EH (cell line): ENCODE measurements at regions not wholly inside any gene's neighbourhood (a gene's known extent, or its start where the extent isn't known, plus 50 kb on each side); places are given as distances from the start of the nearest gene placed in this dataset.
"Not testable (repeated sequence)": the region's sequence is repeated elsewhere in the genome, so short reads cannot be mapped to it uniquely, and the experiment has no call there.

Source experiments
- DNase-seq: peaks from one replicate; pipeline ENCODE4 v3.0.0-alpha.2; 2015; ENCODE audit warnings: low read depth

DNA sequence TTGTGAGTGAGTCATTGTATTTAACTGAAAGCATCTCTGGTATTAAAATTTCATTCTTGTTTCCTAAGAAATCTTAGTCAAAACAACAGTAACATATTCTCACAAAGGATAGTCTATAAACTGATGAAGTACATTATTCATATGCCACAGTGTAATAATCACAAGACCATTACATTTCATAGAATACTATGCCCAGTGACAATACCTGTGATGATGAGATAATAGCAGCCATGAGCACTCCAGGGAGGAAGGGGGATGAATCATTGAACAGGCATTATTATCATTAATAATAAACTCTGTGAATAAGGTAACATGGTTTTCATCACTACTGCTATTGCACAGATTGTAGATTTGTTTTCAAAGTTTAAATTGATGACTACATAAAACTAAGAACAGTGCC lies 667.9 kb downstream of the EPM2A start:
- peak; percentile 69 for DNase-seq

DNA sequence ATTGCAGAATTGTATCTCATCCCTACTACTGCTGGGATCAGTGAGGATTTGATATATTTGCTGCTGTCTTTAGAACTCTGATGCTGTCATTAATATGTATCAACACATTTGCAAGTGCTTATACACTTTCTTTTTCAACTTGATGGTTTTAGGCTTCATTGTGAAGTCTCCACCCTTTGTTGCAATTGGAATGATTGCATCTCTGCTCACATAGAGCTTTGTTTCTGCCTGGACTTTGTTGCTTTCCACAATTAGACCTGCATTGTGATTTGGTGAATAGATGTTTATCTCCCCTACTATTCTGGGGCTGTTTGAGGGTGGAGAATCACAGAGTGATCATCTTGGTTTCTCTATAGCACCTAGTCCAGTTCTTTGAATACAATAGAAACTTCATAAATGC lies 666.7 kb downstream of the EPM2A start:
- DNase-seq: peak; percentile 12

DNA sequence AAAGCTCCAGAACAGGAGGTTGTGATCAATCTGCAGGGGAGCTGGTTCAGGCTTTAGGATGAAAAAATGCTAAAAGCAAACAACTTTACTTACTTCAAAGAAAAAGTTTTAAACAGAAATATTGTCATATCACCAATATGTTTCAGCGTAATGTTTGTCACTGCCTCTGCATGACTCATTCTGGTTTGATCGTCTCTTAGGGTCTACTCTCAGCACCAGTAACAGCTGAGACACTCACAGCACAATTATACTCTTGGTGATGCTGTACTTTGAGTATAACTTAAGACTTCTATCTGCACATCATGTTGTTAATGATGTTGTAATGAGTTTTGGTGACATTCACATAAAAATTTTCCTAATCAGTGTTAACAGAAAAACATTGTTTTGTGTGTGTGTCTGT lies 665.4 kb downstream of the EPM2A start:
- peak; percentile 53 for DNase-seq

DNA sequence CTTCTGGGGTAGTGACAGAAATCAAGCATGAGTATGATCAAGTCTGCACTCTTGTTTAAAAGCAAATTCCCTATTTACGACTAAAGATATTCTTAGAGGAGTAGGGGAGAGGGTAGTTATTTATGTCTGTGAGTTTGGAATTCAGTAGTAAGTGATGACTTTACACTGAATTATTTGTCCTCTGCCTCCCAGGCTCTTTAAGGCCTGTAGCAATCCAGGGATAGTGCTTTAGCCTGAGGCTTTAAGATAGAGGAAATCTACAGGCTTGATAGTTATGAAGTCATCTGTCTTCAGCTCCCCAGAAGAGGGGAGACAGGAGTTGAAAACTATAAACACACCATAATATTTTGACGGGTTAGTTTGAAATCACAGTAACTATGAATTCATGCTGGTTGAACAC lies 664.5 kb downstream of the EPM2A start:
- peak; percentile 98 for DNase-seq

DNA sequence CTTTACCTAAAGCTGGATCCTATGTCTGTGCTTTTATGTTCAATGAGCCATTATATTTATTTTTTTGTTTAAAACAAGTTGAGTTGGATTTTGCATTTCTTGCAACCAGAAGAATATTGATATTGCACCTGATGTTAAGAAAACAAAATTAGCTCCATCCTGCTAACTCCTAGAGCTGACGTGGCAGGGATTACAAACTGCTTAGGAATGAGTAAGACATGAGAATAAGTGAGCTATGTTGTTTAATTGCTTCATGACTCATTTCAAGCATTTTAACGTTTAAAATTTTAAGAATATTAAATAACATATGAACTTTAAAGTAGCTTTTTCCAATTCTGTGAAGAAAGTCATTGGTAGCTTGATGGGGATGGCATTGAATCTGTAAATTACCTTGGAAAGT lies 663.5 kb downstream of the EPM2A start:
- DNase-seq: peak; percentile 92

DNA sequence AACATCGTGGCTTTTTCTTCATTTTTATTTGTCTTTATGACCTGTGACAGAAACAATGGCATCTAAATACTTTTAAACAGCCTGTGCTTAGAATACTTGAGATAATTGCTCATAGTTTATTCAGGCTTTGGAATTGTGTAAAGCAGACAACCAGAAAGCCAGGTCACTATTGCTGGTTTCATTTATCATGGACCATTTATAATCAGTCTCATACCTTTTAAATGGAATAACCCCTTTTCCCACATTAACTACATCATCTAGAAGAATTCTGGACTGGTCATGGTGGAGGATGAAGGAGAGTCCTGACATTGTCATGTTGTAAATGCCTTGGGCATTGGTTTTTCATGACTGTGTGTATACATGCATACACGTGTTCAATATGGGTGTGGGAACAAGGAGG lies 661.5 kb downstream of the EPM2A start:
- peak; percentile 71 for DNase-seq

DNA sequence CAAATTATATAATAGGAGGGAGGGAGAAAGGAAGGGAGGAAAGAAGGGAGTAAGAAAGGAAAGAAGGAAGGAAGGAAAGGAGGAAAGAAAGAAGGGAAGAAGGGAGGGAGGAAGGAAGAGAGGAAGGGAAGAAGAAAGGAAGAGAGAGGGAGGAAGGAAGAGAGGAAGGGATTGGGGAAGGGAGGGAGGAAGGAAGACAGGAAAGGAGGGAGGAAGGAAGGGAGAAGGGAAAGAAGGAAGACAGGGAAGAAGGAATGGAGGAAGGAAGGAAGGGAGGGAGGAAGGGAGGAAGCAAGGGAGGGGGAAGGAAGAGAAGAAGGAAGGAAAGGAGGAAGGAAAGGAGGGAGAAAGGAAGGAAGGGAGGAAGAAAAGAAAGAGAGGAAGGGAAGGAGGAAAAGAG lies 660.5 kb downstream of the EPM2A start:
- no peak for DNase-seq

DNA sequence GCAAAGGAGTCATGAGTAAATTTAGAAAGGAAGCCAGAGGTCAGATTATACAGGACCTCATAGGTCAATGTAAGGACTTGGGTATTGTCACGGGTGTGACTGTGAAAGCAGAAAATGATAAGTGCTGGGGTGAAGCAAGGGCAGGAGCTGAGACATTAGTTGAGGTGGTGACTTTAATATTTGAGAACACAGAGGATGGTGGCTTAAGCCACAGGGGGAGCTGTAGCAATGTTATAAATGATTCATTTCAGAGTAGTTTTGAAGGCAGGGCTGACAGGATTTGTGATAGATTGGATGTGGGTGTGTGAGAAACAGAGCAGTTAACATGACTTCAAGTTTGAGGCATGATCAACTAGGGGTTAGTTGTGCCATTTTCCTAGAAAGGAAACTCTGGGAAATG lies 659.9 kb downstream of the EPM2A start:
- DNase-seq: no peak

DNA sequence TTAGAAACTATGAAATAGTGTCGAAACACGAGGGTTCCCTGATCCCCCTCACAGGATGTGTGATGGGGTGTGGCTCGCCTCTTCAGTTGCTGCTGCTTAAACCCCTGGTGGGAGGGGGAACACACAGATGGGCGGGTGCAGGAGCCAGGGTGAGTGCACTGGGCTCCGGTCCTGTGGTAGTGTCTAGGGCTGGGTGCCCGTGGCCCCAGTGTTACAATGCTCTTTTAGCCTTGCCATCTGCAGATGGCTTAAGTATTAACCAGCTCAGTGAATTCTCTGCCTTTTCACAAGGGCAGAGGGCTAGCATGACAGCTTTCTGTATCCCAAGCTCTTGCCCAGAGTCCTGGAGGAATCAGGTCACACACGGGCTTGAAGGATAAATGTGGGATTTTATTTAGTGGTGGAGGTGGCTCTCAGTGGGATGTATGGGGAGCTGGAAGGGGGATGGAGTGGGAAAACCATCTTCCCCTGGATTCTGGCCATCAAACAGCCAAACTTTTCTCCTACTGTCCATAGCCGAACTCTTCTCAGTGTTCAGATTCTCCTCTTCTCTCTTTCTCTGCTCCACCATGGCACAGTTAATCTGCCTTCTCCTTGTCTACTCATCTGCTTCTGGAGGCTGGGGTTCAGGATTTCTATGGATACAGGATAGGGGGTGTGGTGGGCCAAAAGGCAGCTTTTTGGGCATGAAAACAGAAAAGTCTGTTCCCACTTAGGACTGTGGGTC lies 659.0 kb downstream of the EPM2A start:
- DNase-seq: no peak

DNA sequence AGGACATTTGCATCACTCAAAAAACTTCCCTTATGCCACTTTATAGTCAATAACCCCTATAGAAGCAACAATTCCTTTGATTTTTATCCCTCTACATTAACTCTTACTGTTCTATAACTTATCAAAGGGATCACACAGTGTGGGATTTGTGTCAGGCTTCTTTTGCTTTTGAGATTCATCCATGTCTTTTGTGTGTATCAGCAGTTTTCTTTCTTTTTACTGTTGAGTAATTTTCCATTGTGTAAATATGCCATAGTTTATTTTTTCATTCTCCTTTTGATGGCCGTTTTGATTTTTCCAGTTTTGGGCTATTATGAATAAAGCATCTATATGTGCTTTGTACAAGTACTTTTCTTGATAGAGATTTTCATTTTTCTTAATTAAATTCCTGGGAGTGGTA lies 657.9 kb downstream of the EPM2A start:
- no peak for DNase-seq

DNA sequence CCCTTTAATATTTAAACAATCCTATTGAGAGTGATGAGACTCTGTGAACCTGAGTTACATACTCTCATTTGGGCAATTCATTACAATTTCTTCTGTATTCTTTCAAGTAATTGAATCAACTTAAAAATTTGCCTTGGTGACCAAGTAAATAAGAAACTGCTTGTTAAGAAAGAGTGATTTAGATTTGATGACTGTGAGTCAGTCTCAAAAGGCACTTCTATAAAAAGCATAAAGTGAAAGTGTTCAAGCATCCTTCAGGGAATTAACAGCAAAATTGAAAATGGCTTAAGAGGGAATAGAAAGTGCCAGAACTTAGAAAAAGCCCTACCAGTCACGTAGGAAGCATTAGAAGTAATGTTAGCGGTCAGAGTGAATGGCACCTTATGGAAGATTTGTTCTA lies 654.7 kb downstream of the EPM2A start:
- peak; percentile 23 for DNase-seq

DNA sequence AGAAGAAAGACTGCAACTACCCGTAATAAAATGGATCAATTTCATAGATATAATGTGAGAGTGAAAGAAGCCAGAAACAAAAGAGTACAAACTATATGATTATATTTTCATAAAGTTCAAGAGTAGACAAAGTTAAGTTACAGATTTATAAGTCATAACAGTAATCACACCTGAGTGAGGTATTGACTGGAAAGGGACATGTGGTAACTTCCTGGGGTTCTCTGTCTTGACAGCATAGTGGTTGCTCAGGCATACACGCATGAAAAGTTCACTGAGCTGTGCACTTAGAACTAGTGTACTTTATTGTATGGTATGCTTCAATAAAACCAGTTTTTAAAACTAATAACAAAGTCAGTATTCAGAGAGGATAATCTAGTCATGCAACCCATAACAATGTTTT lies 653.6 kb downstream of the EPM2A start:
- DNase-seq: no peak

DNA sequence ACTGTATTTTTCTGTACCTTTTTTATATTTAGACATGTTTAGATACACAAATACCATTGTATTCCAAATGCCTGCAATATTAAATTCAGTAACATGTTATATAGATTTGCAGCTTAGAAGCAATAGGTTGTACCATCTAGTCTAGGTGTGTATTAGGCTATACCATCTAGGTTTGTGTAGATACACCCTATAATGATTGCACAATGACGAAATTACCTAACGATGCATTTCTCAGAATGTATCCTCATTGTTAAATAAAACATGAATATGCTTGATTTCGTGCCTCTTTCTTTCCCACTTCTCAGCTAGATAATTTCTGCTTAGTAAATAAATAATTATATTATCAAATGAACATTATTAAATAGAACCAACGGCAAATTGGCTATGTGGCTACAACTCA lies 653.0 kb downstream of the EPM2A start:
- DNase-seq: no peak

DNA sequence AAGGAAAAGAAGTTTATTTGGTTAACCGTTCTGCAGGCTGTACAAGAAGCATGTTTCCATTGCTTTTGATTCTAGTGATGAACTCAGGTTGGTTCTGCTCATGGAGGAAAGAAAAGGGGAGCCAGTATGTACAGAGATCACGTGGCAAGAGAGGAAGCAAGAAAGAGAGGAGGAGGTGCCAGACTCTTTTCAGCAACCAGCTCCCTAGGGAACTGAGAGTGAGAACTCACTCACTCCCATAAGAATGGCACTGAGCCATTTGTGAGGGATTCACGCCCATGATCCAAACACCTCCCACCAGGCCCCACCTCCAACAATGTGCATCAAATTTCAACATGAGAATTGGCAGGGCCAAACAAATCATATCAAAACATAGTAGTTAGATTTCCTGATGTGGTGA lies 649.1 kb downstream of the EPM2A start:
- DNase-seq: peak; percentile 20

DNA sequence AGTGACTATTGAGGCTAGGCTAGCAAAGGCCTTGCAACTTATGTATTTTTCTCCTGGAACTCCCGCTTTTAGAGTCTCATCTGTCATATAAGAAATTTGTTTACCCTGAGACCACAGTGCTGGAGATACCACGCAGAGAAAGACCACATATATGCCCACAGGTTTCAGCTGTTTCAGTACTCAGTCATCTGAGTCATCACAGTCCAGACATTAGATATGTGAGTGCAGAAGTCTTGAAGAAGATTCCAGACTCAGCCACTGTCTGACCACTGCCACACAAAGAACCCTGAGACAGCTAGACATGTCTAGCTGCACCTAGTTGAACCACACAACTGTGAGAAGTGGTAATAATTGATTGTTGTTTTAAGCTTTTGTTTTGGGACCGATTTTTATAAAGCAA lies 648.3 kb downstream of the EPM2A start:
- peak; percentile 63 for DNase-seq

DNA sequence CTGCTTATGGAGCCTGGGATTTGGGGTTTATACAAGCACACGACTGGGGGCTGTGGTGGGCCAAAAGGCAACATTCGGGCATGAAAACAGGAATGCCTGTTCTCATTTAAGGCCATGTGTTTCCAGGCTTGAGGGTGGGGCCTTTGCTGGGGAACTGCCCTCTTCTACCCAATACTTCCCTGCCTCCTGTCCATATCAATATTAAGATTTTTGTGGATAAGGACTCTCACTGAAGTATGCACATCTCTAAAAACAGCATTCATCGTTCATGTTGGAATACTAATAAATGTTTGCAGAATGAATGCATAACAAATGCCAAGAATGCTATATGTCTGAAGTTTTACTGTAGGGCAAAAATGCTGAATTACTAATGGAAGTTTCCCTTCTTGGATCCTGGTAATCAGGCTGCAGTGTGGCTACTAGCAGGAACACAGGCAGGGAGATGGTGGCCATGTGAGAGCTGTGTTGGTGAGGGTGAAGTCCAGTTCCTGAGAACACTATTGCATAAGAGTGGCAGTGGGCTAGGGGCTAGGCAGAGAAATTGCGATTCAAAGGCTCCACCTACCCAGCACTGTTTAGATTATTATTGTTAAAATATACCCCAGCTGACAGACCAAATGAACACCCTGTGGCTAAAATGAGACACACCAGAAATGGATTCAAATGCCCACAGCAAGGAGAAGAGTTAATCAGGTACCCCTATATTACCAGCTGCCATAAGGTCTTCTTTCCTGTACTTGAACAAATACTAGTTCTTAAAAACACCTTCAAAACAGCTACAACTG lies 644.3 kb downstream of the EPM2A start:
- DNase-seq: peak; percentile 9

DNA sequence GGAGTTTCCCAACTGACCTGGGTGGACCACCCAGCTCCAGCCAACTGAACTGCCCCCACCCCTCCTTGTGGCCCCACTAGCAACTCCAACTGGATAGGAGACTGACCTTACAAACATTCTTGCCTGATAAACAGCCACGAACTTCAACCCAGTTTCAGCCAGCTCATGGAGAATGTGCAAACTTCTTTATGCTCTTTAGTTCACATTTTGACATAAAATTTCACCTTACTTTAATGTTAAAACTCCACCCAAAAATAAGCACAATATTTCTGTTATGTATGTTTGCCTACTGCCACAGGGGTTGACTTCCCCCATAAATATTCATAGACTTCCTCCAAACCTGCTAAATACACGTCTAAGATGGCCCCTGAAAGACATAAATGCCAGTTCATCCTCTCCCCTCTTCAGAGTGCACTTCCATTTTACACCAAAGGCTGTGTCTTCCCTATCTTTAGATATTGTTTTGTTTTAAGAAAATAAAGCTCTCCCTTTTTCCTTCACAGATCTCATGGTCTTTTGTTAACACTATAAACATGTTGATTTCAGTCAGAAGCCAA lies 643.7 kb downstream of the EPM2A start:
- no peak for DNase-seq

DNA sequence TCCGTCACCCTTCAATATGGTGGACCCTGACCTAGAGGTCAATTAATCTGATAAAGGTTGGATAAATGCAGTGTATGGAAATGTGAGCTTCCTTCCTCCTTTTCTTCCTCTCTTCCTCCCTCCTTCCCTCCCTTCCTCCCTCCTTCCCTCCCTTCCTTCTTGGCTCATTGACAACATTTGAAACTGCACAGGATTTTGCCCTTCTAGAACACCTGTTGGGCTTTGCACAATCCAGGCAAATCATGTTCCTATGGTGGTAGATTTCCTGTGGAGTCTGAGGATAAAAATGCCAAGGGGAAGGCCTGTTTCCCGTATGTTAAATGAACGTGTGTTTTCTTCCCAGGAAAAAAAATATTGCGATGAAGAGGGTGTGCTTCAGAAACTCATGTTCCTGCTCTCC lies 642.8 kb downstream of the EPM2A start:
- no peak for DNase-seq

DNA sequence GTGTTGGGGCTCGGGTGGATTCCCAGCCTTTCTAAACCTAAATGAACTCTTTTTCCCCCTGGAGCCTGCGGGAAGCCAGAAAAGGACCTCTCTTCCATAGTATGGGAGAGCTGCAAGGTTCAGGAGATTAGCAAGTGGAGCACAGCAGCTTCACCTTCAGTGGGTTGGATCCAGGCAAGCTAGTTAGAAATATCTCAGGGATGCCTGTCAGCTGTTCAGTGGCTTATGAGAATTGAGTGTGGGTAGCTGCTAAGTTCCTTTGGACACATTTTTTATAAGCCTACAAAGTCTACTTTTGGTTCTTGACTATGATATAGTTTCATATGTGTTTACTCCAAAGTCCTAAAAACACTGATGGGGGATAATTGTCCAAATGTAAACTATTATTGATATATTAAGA lies 642.1 kb downstream of the EPM2A start:
- no peak for DNase-seq

DNA sequence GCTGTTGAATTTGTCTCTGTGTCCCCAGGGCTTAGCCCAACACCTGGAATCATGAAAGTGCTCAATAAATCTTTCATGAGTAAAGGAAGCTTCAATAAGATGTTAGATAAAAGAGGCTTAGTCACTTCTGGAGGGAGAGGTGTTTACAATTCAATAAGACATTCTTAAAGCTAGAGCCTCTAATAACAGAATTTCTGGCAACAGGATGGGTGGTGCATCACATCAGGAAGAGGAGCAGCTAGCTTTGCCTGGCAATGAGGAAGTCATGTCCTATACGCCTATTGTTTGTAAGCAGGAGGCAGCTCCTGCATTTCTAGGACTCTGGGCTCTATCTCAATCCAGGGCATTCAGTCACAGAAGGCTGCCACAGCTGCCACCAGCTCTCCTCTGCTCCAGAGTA lies 638.5 kb downstream of the EPM2A start:
- DNase-seq: no peak

DNA sequence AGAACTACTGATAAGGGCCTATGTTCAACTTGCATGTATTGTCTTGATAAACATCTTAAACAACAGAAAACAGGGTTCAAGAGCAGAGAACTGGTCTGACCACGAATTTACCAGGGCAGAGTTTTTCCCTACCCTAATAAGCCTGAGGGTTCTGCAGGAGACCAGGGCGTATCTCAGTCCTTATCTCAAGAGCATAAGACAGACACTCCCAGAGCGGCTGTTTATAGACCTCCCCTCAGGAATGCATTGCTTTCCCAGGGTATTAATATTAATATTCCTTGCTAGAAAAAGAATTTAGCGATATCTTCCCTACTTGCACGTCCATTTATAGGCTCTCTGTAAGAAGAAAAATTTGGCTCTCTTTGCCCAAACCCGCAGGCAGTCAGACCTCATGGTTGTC lies 637.2 kb downstream of the EPM2A start:
- not testable (repeated sequence) for DNase-seq

DNA sequence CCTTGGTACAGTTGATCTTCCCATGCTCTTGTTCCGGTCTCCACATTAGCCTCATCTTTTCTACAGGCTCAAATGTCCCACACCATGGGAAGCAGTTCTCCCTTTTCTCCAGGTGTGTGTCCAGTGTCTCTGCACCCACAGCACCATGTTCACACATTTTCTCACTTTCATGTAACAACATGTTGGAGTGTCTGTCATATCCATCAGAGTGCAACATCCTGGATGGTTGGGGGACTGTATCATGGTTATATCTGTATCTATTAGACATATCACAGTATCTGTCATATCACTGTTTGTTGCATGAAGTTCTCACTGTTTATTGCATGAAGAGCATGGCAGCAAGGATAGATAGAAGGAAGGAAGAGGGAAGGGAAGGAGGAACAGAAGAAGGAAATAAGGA lies 635.6 kb downstream of the EPM2A start:
- no peak for DNase-seq

DNA sequence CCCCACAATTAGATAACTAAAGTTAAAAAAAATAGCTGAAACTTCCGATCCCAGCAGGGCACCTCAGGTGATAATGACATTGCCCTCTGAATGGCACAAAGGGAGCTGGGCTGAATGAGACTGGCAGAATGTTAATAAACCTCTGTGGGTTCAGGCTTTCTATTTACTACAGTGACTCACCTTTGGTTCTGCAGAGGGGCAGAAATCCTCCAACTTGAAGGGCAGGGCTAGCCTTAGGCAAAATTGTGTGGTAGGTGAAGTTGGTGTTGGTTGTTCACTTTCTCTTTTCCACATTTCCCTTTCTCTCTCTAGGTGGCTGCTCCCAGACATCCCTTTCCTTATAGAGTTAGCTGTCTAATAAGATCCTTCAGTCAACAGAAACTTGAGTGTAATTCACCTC lies 625.2 kb downstream of the EPM2A start:
- no peak for DNase-seq
